ENCODE measurements at regions not wholly inside any gene's neighbourhood (a gene's known extent, or its start where the extent isn't known, plus 50 kb on each side); places are given as distances from the start of the nearest gene placed in this dataset.
A peak's percentile ranks its signal among the peaks of the same experiment; 100 is the strongest.

DNA sequence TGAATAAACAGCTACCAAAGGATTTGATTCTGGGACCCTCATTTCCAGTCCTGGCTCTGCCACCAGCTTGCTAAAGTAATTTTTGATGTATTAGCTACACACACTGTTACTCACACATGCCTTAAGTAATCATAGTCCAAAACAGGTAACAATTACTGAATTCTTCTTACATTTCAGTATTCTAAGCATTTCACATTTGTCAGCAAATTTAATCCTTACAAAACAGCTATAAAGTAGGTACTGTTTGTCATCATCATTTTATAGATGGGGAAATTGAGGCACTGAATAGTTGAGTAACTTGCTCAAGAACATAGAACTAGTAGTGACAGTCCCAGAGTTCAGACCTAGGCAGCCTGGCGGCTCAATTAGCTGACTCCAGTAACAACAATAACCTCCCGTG, 272.6 kb downstream of the QKI start:
- BruUV-seq (replicated peaks), result no TSS peak
- Histone ChIP-seq H3K4me3 (no peak overlapping the region), H3K9me3 (replicated peaks; ENCODE audit: control insufficient read depth, insufficient read depth, low read depth, low read length) (0 out of 2 replicates have a peak, but pooled peaks cover 2% of the 10 kb centered on the region), H3K4me1 (replicated peaks in 1 of 2; ENCODE audit: control insufficient read depth in 2 of 2, insufficient read depth in 2 of 2, low read length in 2 of 2) (no peaks in the 10 kb centered on the region), H2AFZ (ENCODE audit: low read depth, low read length) (no peak overlapping the region), H3K36me3 (ENCODE audit: control insufficient read depth, insufficient read depth, low read length) (no peaks in the 10 kb centered on the region), H4K20me1 (replicated peaks; ENCODE audit: control insufficient read depth, insufficient read depth, low read length) (no peaks in the 10 kb centered on the region), H3K9ac (ENCODE audit: insufficient read depth in 1 of 2, low read depth in 2 of 2, low read length in 2 of 2) (no peak overlapping the region), H3K9me1 (ENCODE audit: control insufficient read depth, insufficient read depth, low read length) (no peaks in the 10 kb centered on the region), H3K4me2 (ENCODE audit: insufficient read depth, low read length) (no peak overlapping the region), H3K27ac (ENCODE audit: extremely low read depth, low read depth, low read length) (no peak overlapping the region), H3K79me2 (ENCODE audit: control insufficient read depth, insufficient read depth, low read length) (no peaks in the 10 kb centered on the region), H3K27me3 (ENCODE audit: control insufficient read depth in 2 of 2, insufficient read depth in 2 of 2, low read length in 2 of 2) (peaks cover 33 to 36% of the 10 kb centered on the region in 2 experiments)
- ChIA-PET POLR2A (no interaction called here), CTCF (ENCODE audit: low intra/inter-chr PET ratio) (no interaction called here)
- intact Hi-C loops (cut with micrococcal nuclease) (no loop called here), in situ Hi-C loops (cut with MboI) (no loop called here)
- DNase-seq (ENCODE audit: extremely low read depth in 1 of 4, low spot score in 3 of 4), result no peak
- ATAC-seq, result no peak; the same call in 2 of the 3 replicates
- FAIRE-seq, result no peak
- 3% methylated on average over 2 of the region's 2 CpGs for WGBS (ENCODE audit: insufficient coverage, low coverage, missing lambda C conversion rate)
- TF ChIP-seq, protein P1, sequence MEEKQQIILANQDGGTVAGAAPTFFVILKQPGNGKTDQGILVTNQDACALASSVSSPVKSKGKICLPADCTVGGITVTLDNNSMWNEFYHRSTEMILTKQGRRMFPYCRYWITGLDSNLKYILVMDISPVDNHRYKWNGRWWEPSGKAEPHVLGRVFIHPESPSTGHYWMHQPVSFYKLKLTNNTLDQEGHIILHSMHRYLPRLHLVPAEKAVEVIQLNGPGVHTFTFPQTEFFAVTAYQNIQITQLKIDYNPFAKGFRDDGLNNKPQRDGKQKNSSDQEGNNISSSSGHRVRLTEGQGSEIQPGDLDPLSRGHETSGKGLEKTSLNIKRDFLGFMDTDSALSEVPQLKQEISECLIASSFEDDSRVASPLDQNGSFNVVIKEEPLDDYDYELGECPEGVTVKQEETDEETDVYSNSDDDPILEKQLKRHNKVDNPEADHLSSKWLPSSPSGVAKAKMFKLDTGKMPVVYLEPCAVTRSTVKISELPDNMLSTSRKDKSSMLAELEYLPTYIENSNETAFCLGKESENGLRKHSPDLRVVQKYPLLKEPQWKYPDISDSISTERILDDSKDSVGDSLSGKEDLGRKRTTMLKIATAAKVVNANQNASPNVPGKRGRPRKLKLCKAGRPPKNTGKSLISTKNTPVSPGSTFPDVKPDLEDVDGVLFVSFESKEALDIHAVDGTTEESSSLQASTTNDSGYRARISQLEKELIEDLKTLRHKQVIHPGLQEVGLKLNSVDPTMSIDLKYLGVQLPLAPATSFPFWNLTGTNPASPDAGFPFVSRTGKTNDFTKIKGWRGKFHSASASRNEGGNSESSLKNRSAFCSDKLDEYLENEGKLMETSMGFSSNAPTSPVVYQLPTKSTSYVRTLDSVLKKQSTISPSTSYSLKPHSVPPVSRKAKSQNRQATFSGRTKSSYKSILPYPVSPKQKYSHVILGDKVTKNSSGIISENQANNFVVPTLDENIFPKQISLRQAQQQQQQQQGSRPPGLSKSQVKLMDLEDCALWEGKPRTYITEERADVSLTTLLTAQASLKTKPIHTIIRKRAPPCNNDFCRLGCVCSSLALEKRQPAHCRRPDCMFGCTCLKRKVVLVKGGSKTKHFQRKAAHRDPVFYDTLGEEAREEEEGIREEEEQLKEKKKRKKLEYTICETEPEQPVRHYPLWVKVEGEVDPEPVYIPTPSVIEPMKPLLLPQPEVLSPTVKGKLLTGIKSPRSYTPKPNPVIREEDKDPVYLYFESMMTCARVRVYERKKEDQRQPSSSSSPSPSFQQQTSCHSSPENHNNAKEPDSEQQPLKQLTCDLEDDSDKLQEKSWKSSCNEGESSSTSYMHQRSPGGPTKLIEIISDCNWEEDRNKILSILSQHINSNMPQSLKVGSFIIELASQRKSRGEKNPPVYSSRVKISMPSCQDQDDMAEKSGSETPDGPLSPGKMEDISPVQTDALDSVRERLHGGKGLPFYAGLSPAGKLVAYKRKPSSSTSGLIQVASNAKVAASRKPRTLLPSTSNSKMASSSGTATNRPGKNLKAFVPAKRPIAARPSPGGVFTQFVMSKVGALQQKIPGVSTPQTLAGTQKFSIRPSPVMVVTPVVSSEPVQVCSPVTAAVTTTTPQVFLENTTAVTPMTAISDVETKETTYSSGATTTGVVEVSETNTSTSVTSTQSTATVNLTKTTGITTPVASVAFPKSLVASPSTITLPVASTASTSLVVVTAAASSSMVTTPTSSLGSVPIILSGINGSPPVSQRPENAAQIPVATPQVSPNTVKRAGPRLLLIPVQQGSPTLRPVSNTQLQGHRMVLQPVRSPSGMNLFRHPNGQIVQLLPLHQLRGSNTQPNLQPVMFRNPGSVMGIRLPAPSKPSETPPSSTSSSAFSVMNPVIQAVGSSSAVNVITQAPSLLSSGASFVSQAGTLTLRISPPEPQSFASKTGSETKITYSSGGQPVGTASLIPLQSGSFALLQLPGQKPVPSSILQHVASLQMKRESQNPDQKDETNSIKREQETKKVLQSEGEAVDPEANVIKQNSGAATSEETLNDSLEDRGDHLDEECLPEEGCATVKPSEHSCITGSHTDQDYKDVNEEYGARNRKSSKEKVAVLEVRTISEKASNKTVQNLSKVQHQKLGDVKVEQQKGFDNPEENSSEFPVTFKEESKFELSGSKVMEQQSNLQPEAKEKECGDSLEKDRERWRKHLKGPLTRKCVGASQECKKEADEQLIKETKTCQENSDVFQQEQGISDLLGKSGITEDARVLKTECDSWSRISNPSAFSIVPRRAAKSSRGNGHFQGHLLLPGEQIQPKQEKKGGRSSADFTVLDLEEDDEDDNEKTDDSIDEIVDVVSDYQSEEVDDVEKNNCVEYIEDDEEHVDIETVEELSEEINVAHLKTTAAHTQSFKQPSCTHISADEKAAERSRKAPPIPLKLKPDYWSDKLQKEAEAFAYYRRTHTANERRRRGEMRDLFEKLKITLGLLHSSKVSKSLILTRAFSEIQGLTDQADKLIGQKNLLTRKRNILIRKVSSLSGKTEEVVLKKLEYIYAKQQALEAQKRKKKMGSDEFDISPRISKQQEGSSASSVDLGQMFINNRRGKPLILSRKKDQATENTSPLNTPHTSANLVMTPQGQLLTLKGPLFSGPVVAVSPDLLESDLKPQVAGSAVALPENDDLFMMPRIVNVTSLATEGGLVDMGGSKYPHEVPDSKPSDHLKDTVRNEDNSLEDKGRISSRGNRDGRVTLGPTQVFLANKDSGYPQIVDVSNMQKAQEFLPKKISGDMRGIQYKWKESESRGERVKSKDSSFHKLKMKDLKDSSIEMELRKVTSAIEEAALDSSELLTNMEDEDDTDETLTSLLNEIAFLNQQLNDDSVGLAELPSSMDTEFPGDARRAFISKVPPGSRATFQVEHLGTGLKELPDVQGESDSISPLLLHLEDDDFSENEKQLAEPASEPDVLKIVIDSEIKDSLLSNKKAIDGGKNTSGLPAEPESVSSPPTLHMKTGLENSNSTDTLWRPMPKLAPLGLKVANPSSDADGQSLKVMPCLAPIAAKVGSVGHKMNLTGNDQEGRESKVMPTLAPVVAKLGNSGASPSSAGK (IDR thresholded peaks at IDR 0.05), result no peak
- TF ChIP-seq MXD1 (CRISPR knock-in tag; IDR thresholded peaks at IDR 0.05; ENCODE audit: borderline replicate concordance, poor library complexity, severe bottlenecking), result no peak
- TF ChIP-seq TEAD1 (CRISPR knock-in tag; IDR thresholded peaks at IDR 0.05), result no peak
- no peak for TF ChIP-seq SRSF3 (IDR thresholded peaks at IDR 0.05; ENCODE audit: insufficient read depth, low read length)
- TF ChIP-seq ARID3A (IDR thresholded peaks at IDR 0.05; ENCODE audit: borderline replicate concordance, low read depth, low read length), result no peak
- no peak for TF ChIP-seq KHSRP (IDR thresholded peaks at IDR 0.05)
- TF ChIP-seq, protein P2, sequence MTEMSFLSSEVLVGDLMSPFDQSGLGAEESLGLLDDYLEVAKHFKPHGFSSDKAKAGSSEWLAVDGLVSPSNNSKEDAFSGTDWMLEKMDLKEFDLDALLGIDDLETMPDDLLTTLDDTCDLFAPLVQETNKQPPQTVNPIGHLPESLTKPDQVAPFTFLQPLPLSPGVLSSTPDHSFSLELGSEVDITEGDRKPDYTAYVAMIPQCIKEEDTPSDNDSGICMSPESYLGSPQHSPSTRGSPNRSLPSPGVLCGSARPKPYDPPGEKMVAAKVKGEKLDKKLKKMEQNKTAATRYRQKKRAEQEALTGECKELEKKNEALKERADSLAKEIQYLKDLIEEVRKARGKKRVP (CRISPR knock-in tag; IDR thresholded peaks at IDR 0.05), result no peak
- TF ChIP-seq C11orf30 (IDR thresholded peaks at IDR 0.05; ENCODE audit: low read depth), result peak; percentile 58; the same call in 1 of the 2 replicates

Measured in K562 (cell line).